ENCODE measurements at regions not wholly inside any gene's neighbourhood (a gene's known extent, or its start where the extent isn't known, plus 50 kb on each side); places are given as distances from the start of the nearest gene placed in this dataset.
"Not testable (repeated sequence)": the region's sequence is repeated elsewhere in the genome, so short reads cannot be mapped to it uniquely, and the experiment has no call there.

GRCh38 chr2:167726788-167727187 is 520.6 kb downstream of the STK39 start:
- TF ChIP-seq, protein P1, sequence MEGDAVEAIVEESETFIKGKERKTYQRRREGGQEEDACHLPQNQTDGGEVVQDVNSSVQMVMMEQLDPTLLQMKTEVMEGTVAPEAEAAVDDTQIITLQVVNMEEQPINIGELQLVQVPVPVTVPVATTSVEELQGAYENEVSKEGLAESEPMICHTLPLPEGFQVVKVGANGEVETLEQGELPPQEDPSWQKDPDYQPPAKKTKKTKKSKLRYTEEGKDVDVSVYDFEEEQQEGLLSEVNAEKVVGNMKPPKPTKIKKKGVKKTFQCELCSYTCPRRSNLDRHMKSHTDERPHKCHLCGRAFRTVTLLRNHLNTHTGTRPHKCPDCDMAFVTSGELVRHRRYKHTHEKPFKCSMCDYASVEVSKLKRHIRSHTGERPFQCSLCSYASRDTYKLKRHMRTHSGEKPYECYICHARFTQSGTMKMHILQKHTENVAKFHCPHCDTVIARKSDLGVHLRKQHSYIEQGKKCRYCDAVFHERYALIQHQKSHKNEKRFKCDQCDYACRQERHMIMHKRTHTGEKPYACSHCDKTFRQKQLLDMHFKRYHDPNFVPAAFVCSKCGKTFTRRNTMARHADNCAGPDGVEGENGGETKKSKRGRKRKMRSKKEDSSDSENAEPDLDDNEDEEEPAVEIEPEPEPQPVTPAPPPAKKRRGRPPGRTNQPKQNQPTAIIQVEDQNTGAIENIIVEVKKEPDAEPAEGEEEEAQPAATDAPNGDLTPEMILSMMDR (conservative IDR thresholded peaks at IDR 0.05), result no peak
- no peak overlapping the region for H3K27ac ChIP-seq

DNA sequence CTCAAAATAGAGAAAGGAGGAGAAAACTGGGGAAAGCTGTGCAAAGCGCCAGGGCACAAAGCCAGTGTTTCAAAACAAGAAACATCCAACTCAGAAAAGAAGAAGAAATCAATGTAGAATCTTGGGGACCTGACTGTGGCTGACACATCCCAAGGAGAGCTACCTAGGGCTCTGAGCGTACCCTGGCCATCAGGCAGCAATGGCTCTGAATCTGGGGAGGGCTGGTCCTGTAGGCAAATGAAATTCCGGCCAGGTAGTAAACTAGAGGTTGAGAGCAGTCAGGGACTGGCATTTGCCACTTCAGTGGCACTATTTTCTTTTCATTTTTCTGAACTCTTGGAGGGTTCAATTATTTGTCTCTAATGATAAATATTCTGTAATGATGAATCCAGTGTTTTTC is 525.8 kb downstream of the STK39 start:
- peak overlapping the region; percentile 33; the same call in 1 of the 2 replicates for H3K27ac ChIP-seq
- TF ChIP-seq, protein P1 (conservative IDR thresholded peaks at IDR 0.05), result no peak

DNA sequence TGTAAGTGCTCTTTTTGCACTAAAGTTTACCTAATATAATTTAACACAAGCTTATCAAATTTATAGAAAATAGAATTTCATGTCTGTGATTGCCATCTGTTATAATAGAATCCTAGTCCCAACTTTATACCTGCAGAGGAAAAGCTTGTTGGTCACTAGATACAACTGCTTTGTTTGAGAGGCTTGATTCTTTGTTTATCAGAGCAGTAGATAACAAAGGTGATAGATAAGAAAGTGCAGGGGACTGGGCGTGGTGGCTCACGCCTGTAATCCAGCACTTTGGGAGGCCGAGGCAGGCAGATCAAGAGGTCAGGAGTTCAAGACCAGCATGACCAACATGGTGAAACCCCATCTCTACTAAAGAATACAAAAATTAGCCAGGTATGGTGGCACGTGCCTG is 528.0 kb downstream of the STK39 start:
- no peak overlapping the region for H3K27ac ChIP-seq
- TF ChIP-seq, protein P1 (conservative IDR thresholded peaks at IDR 0.05), result no peak

DNA sequence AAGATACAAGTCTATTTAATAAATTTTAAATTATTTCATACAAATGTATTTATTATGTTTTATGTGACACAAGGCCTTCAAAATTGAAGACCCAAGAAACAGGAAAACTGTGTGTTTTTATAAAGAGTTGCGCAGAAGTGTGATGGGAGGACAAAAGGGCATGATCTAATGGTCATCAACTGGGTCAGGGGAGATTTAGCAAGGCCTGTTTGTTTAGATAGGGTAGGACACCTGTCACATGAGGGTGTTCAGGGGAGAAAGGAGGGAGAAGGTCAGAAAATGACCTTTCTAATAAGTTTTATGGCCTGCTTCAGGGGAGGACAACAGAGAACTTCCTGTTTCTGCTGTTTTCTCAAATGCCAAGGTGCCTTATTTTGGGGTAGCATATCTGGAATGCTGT is 528.8 kb downstream of the STK39 start:
- H3K27ac ChIP-seq, result no peak overlapping the region
- TF ChIP-seq, protein P1 (conservative IDR thresholded peaks at IDR 0.05), result no peak

- TF ChIP-seq, protein P1 (conservative IDR thresholded peaks at IDR 0.05), result no peak
- no peak overlapping the region for H3K27ac ChIP-seq
Measured at GRCh38 chr2:167715932-167716331, 531.5 kb downstream of the STK39 start.

DNA sequence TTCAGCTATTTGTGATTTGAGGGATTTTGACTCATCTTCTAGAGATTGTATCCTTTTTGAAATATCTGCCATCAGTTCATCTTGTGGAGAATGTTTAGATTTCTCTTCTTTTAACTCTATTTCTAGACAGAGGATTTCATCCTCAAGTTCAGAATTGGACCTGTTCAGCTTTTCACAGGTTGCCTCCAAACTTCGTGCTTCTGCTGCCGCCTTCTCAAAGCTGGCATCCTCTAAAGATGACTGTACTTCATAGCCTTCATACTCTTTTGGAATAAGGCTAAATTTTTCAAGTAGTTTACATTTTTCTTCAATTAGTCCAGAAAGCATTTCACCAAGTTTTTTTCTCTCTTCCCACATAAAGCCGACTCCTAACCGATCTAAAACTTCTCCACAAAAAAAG is 531.9 kb downstream of the STK39 start:
- H3K27ac ChIP-seq, result not testable (repeated sequence)

DNA sequence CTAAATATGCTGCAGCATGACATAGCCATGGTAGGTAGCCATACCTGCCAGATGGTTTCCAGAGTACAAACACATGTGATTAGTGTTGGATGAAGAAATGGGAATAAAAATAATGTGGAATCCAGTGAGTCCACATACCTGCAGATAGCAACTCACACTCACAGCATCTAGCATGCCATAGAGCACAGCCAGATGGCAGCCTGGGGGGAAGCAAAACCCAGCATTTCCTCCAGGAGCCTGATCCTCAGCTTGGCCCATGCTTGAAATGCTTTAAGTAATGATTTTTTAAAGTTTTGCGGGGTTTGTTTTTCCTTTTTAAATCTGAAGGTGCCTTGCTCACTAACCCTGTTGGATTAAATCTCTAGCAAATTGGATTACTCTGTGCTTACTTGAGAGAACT is 535.1 kb downstream of the STK39 start:
- no peak overlapping the region for H3K27ac ChIP-seq

GRCh38 chr2:167708998-167709397 is 538.4 kb downstream of the STK39 start:
- TF ChIP-seq, protein P1 (conservative IDR thresholded peaks at IDR 0.05), result no peak
- no peak overlapping the region for H3K27ac ChIP-seq

More for the DNA sequence above, 535.1 kb downstream of the STK39 start:
- TF ChIP-seq, protein P1 (conservative IDR thresholded peaks at IDR 0.05), result no peak

Data from VCaP (cell line).